HG02870 (cell line): ENCODE measurements at regions not wholly inside any gene's neighbourhood (a gene's known extent, or its start where the extent isn't known, plus 50 kb on each side); places are given as distances from the start of the nearest gene placed in this dataset.
A peak's percentile ranks its signal among the peaks of the same experiment; 100 is the strongest.
"Not testable (repeated sequence)": the region's sequence is repeated elsewhere in the genome, so short reads cannot be mapped to it uniquely, and the experiment has no call there.

ENCODE experiments used
- ATAC-seq: cut with Tn5 transposase; IDR thresholded peaks from one replicate; pipeline ENCODE4 v1.9.1; 2021; ENCODE audit warnings: mild to moderate bottlenecking, moderate library complexity; ENCODE audit not compliant: unreplicated experiment

- no peak for ATAC-seq
Measured at GRCh38 chr3:144499001-144499930, 527.6 kb downstream of the DIPK2A start.

GRCh38 chr3:144501467-144501866, 529.8 kb downstream of the DIPK2A start:
- no peak for ATAC-seq

- no peak for ATAC-seq
Measured at GRCh38 chr3:144502402-144502801, 530.8 kb downstream of the DIPK2A start.

- ATAC-seq, result not testable (repeated sequence)
Measured at GRCh38 chr3:144506375-144506774, 534.8 kb downstream of the DIPK2A start.

- no peak for ATAC-seq
Measured at GRCh38 chr3:144511346-144511745, 539.7 kb downstream of the DIPK2A start.

GRCh38 chr3:144516026-144516425, 544.4 kb downstream of the DIPK2A start:
- ATAC-seq, result no peak

- ATAC-seq, result no peak
Measured at GRCh38 chr3:144516589-144516988, 545.0 kb downstream of the DIPK2A start.

- ATAC-seq, result no peak
Measured at GRCh38 chr3:144521131-144521530, 549.5 kb downstream of the DIPK2A start.

GRCh38 chr3:144522456-144522855, 550.8 kb downstream of the DIPK2A start:
- no peak for ATAC-seq

GRCh38 chr3:144523396-144523795, 551.8 kb downstream of the DIPK2A start:
- ATAC-seq, result no peak

- ATAC-seq, result no peak
Measured at GRCh38 chr3:144524531-144524930, 552.9 kb downstream of the DIPK2A start.

GRCh38 chr3:144529566-144529965, 557.9 kb downstream of the DIPK2A start:
- ATAC-seq, result no peak

- ATAC-seq, result no peak
Measured at GRCh38 chr3:144544871-144545270, 573.2 kb downstream of the DIPK2A start.

- ATAC-seq, result no peak
Measured at GRCh38 chr3:144546539-144546938, 574.9 kb downstream of the DIPK2A start.

- no peak for ATAC-seq
Measured at GRCh38 chr3:144548346-144548745, 576.7 kb downstream of the DIPK2A start.

- ATAC-seq, result no peak
Measured at GRCh38 chr3:144549166-144549565, 577.5 kb downstream of the DIPK2A start.

GRCh38 chr3:144552346-144553057, 580.9 kb downstream of the DIPK2A start:
- no peak for ATAC-seq

- no peak for ATAC-seq
Measured at GRCh38 chr3:144553301-144553700, 581.7 kb downstream of the DIPK2A start.

- ATAC-seq, result no peak
Measured at GRCh38 chr3:144554889-144555288, 583.3 kb downstream of the DIPK2A start.

- peak; percentile 98 for ATAC-seq
Measured at GRCh38 chr3:144556392-144556791, 584.8 kb downstream of the DIPK2A start.

GRCh38 chr3:144557515-144557914, 585.9 kb downstream of the DIPK2A start:
- ATAC-seq, result no peak

GRCh38 chr3:144564011-144564410, 592.4 kb downstream of the DIPK2A start:
- ATAC-seq, result no peak
